Activated gamma-delta T cell treated with anti-CD3 and anti-CD28 coated beads, Interleukin-2, amount 50 U/mL, for 16 hours (primary cell): ENCODE measurements at regions not wholly inside any gene's neighbourhood (a gene's known extent, or its start where the extent isn't known, plus 50 kb on each side); places are given as distances from the start of the nearest gene placed in this dataset.
"Not testable (repeated sequence)": the region's sequence is repeated elsewhere in the genome, so short reads cannot be mapped to it uniquely, and the experiment has no call there.

Source experiments
- DNase-seq: peaks from one replicate; pipeline ENCODE4 v3.0.0-alpha.2; 2020; ENCODE audit warnings: low read depth

DNA sequence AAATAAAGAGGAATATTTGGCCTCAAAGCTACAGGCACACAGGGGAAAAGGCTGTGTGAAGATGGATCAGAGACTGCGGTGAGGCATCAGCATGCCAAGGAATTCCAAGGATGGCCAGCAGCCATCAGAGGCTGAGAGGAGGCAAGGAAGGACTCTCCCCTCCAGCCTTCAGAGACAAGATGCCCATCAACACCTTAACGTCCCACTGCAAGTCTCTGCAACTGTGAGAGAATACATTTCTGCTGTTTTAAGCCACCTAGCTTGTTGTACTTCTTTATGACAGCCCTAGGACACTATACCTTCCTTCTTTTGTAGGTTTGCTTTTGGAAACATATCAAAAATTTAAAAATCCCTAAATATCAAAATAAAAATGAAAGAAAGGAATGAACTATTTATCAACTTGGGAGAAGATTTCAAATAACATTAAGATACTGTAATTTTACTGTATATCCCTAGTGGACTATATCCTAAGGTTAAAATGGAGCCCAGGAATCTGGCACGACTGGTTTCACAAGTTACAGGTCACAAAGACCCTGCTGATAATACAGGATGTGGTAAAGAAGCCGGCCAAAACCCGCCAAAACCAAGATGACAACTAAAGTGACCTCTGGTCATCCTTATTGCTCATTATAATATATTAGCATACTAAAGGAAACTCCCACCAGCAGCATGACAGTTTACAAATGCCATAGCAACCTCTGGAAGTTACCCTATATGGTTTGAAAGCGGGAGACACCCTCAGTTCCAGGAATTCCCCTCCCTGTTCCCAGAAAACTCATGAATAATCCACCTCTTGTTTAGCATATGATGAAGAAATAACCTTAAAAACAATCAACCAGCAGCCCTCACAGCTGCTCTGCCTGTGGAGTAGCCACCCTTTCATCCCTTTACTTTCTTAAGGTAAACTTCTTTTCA lies 185.2 kb downstream of the AVL9 start:
- no peak for DNase-seq

DNA sequence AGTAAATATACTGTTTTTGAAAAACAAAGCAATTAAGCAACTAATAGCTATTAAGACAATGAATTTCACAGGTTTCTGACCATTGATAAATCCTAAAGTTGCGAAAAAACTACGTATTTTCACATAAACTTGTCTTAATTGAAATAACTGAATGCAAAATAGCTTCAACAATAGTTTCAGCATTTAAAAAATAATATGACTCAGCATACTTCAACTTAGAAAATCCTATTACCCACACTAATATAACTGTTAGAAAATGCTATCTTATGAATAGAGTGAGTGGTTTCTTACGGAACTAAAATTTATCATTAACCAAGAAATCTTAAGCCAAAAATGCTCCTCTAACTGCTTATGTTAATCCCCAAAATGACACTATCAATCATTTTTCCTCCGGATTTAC lies 183.9 kb downstream of the AVL9 start:
- no peak for DNase-seq

- no peak for DNase-seq
Measured at GRCh38 chr7:32677593-32677992, 182.3 kb downstream of the AVL9 start.

DNA sequence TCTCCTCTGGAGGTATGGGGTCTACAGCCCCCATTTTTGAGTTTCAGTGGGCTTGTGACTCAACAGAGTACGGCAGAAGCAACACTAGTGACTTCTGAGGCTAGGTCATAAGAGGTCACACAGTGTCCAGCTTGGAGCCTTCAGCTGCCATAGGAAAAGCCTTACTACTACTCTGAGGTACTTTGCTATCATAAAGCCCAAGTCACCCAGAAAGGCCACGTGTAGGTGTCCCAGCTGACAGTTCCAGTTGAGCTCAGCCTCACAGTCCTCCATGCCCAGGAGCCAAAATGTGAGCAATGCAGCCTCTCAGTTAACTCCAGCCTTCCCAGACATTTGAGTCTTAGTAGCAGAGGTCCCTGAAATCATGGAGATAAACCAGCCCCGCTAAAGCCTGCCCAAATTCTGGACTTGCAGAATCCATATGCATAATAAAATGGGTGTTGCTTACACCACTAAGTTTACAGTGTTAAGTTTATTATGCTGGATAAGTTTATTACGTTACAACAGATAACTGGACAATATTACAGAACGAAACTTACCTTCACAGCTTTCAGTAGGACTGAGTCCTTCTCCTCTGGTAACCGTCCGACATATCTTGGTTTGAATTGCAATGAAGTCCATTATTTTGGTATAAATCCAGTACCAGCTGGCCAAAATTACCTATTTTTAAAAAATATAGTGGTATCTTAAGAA lies 181.1 kb downstream of the AVL9 start:
- no peak for DNase-seq

DNA sequence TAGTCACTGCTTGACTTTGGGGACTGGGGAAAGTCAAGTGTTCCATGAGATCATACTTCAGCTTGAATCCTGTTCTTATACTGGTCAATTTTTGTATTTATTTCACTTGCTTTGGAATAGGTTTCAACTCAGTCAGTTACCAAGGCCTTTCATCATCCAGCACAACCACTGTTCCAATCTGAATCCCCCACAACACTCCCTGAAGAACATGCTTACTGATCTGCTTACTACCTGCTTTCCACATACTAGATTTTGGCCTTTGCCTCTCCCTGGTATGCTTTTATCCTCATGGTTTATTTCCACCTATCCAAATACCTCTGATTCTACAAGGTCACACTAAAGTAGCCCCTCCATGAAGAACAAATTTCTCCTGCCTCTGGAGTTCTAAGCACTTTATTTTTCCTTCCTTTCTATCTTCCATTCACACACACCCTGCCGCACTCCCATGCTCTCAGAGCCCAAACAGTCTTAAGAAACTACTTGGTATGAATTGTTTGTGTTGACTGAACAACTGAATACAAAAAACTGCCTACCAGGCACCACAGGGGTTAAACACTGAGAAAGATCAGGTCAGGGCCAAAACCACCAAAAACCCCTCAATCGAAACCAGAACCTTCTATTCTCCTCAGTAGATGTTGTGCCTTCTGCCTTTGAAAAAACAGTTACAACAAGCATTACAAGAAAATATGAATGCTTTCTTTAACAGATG lies 178.1 kb downstream of the AVL9 start:
- DNase-seq: no peak

DNA sequence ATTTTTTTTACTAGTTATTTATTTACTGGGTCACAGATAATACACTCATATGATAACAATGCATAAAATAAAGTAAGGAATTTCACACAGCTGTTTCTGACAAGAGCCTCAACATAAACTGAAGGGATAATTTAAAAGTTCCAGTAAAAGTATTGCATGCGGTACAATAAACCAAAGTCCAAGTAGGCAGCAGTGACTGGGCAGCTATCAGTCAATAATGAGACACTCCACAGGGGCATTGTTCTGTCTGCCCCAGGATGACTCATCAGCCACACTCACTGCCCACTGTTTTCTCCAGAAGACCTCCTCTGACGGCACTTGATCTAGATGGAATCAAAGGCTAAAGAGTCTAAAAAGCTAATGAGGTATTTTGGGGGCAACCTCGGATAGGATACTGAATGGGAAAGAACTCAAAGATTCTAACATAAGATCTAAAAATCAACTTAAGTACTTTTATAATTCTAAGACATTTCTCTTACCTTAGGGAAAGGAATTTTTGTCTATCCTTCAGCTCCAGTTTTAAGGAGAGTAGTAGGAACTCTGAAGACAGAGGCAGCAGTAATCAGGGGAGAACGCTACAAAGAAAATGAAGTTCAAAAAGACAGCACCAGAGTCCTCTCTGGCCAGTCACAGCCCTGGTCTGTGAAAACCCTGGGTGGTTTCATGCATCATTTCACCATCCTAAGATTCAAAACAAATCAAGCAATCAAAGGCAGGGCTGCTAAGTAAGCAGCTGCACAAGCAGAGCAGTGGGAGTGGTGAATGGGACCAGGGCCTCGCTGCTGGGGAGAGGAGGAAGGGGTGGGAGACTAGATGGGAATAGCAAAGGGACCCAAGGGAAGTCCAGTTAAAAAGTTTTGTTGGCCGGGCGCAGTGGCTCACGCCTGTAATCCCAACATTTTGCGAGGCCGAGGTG lies 175.1 kb downstream of the AVL9 start:
- no peak for DNase-seq

GRCh38 chr7:32669173-32669870 lies 174.0 kb downstream of the AVL9 start:
- DNase-seq: not testable (repeated sequence)

GRCh38 chr7:32668387-32669097 lies 173.3 kb downstream of the AVL9 start:
- not testable (repeated sequence) for DNase-seq

GRCh38 chr7:32667586-32667985 lies 172.3 kb downstream of the AVL9 start:
- not testable (repeated sequence) for DNase-seq

GRCh38 chr7:32663805-32664211 lies 168.5 kb downstream of the AVL9 start:
- DNase-seq: not testable (repeated sequence)

GRCh38 chr7:32662509-32662908 lies 167.2 kb downstream of the AVL9 start:
- not testable (repeated sequence) for DNase-seq

GRCh38 chr7:32661929-32662328 lies 166.6 kb downstream of the AVL9 start:
- no peak for DNase-seq

GRCh38 chr7:32661501-32661900 lies 166.2 kb downstream of the AVL9 start:
- DNase-seq: no peak

GRCh38 chr7:32660936-32661335 lies 165.6 kb downstream of the AVL9 start:
- no peak for DNase-seq

DNA sequence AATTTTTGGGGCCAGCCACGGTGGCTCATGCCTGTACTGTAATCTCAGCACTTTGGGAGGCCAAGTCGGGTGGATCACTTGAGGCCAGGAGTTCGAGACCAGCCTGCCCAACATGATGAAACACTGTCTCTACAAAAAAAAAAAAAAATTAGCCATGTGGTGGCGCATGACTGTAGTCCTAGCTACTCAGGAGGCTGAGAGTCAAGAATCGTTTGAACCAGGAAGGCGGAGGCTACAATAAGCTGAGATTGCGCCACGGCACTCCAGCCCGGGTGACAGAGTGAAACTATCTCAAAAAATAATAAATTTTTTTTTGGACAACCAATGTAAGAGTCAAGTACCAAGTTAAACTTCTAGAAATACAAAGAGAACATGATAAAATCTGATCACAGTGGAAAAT lies 164.6 kb downstream of the AVL9 start:
- no peak for DNase-seq

GRCh38 chr7:32658467-32658869 lies 163.2 kb downstream of the AVL9 start:
- no peak for DNase-seq

DNA sequence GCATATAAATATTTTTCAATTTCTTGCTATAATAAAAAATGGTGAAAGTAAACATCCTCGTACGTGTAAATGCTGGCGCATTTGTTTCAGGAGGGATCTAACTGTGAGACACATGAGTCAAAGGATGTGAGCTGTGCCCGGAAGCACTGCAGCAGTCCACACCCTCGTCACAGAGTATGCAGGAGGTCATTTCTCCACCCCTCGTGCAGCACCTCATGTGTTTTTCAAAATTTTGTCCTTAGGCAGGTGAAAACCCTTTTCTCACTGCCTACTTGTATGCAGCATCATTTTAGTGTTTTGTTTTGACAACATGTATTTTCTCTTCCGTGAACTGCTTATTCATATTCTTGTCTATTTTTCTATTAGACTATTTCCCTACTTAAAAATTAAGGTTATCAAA lies 162.7 kb downstream of the AVL9 start:
- DNase-seq: no peak

DNA sequence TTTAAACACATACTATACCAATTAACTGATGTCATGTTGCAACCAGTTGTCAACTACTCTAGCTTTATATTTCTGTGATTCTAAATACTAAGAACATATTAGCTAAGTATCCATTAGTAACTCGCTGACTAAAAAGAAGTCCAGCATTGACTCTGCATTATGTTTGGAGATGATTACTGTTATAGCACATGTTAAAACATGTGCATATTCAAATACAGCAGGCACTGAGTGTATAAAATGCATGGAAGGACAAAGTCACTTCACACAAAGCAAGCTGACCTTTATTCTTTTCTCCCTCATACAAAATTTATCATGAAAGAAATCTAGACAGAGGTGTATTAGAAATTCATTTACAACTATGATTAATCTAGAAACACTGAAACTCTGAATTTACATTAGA lies 159.3 kb downstream of the AVL9 start:
- not testable (repeated sequence) for DNase-seq

- not testable (repeated sequence) for DNase-seq
Measured at GRCh38 chr7:32650356-32650755, 155.1 kb downstream of the AVL9 start.
